LNCAP (cell line): ENCODE measurements at regions not wholly inside any gene's neighbourhood (a gene's known extent, or its start where the extent isn't known, plus 50 kb on each side); places are given as distances from the start of the nearest gene placed in this dataset.

Source experiments
- CTCF ChIP-seq: fragments of 450-650 bp; IDR thresholded peaks from 2 replicates; pipeline ENCODE4 v1.5.1; 2017; ENCODE audit warnings: mild to moderate bottlenecking

GRCh38 chr4:157678478-157678877 is 457.9 kb downstream of the GRIA2 start:
- no peak for TF ChIP-seq CTCF

- TF ChIP-seq CTCF, result no peak
Observed at GRCh38 chr4:157674699-157675098, 454.2 kb downstream of the GRIA2 start.

GRCh38 chr4:157667836-157668235 is 447.3 kb downstream of the GRIA2 start:
- no peak for TF ChIP-seq CTCF

GRCh38 chr4:157664726-157665125 is 444.2 kb downstream of the GRIA2 start:
- no peak for TF ChIP-seq CTCF

GRCh38 chr4:157655096-157655809 is 434.7 kb downstream of the GRIA2 start:
- TF ChIP-seq CTCF, result no peak

GRCh38 chr4:157643257-157643656 is 422.7 kb downstream of the GRIA2 start:
- TF ChIP-seq CTCF, result no peak

GRCh38 chr4:157634057-157634456 is 413.5 kb downstream of the GRIA2 start:
- no peak for TF ChIP-seq CTCF
